SK-N-SH (cell line): ENCODE measurements at regions not wholly inside any gene's neighbourhood (a gene's known extent, or its start where the extent isn't known, plus 50 kb on each side); places are given as distances from the start of the nearest gene placed in this dataset.

Experiments
- CTCF ChIA-PET: fragments of 300-600, 350-600 bp; formaldehyde crosslinking; extraction: SDS; loops from one replicate; lab custom pipeline; 2021; lab: Yijun Ruan, JAX
- POLR2A ChIA-PET: fragments of 350-600 bp; sonication (Branson Sonifier 250); formaldehyde crosslinking; extraction: SDS; loops from one replicate; lab custom pipeline; 2020; ENCODE audit warnings: antibody characterized with exemption, inconsistent platforms; lab: Yijun Ruan, JAX
- DNase-seq: peaks from one replicate; pipeline ENCODE4 v3.0.0; 2012
- H2AFZ ChIP-seq: fragments of 200-600 bp; sonication (generic); 2 replicates; pipeline ENCODE4 v1.8.1; 2016; ENCODE audit warnings: antibody characterized with exemption, mild to moderate bottlenecking, low read depth
- H3F3A ChIP-seq: fragments of 200-600 bp; sonication (generic); replicated peaks from 2 replicates; pipeline ENCODE3; 2016; ENCODE audit warnings: antibody characterized with exemption, mild to moderate bottlenecking; ENCODE audit not compliant: insufficient read depth
- H3K27ac ChIP-seq, 2 experiments: fragments of 200-500 bp in 1 of 2; fragments of 200-600 bp in 1 of 2; sonication (Bioruptor generic) in 1 of 2; sonication (generic), shearing (Covaris generic) in 1 of 2; 2 replicates each; pipeline versions ENCODE4 v1.5.1 to v1.6.1; 2014 to 2016; ENCODE audit warnings: low read depth in 2 of 2, inconsistent platforms in 1 of 2, low read length in 1 of 2, mild to moderate bottlenecking in 1 of 2, mixed read lengths in 1 of 2
- H3K27me3 ChIP-seq: fragments of 200-600 bp; sonication (generic), shearing (Covaris generic); 2 replicates; pipeline ENCODE4 v1.6.1; 2016; ENCODE audit warnings: mixed run types; ENCODE audit not compliant: insufficient read depth
- H3K36me3 ChIP-seq, 2 experiments: fragments of 200-500 bp in 1 of 2; fragments of 200-600 bp in 1 of 2; sonication (Bioruptor generic) in 1 of 2; sonication (generic) in 1 of 2; replicated peaks in 1 of 2; 2 replicates each; pipeline versions ENCODE3 to v1.5.1; 2014 to 2016; ENCODE audit warnings: low read length in 1 of 2, mild to moderate bottlenecking in 1 of 2; ENCODE audit not compliant: insufficient read depth in 2 of 2, control insufficient read depth in 1 of 2
- H3K4me1 ChIP-seq, 2 experiments: fragments of 200-500 bp in 1 of 2; fragments of 200-600 bp in 1 of 2; sonication (Bioruptor generic) in 1 of 2; sonication (generic), shearing (Covaris generic) in 1 of 2; 2 replicates each; pipeline versions ENCODE4 v1.5.1 to v1.6.1; 2014 to 2016; ENCODE audit warnings: low read depth in 1 of 2, low read length in 1 of 2, mixed run types in 1 of 2; ENCODE audit not compliant: insufficient read depth in 2 of 2, control insufficient read depth in 1 of 2
- H3K4me2 ChIP-seq: fragments of 200-600 bp; sonication (generic), shearing (Covaris generic); 2 replicates; pipeline ENCODE4 v1.6.1; 2017; ENCODE audit warnings: mixed run types
- H3K4me3 ChIP-seq, 2 experiments: fragments of 200-500 bp in 1 of 2; fragments of 200-600 bp in 1 of 2; sonication (Bioruptor generic) in 1 of 2; sonication (generic), shearing (Covaris generic) in 1 of 2; 2 replicates each; pipeline versions ENCODE4 v1.5.1 to v1.8.1; 2014 to 2016; ENCODE audit warnings: low read depth in 2 of 2, inconsistent platforms in 1 of 2, low read length in 1 of 2, mild to moderate bottlenecking in 1 of 2, mixed read lengths in 1 of 2, moderate library complexity in 1 of 2
- H3K79me2 ChIP-seq: fragments of 200-600 bp; sonication (generic); 2 replicates; pipeline ENCODE4 v1.8.1; 2017; ENCODE audit warnings: mild to moderate bottlenecking; ENCODE audit not compliant: insufficient read depth
- H3K9ac ChIP-seq: fragments of 200-600 bp; sonication (generic); 2 replicates; pipeline ENCODE4 v1.6.1; 2017; ENCODE audit warnings: mixed run types
- H3K9me2 ChIP-seq: fragments of 200-600 bp; sonication (generic); 2 replicates; pipeline ENCODE4 v1.6.1; 2017; ENCODE audit warnings: mixed run types
- H3K9me3 ChIP-seq: fragments of 200-600 bp; sonication (generic); 2 replicates; pipeline ENCODE4 v1.6.1; 2017; ENCODE audit warnings: mixed run types, mild to moderate bottlenecking, moderate library complexity
- H4K20me1 ChIP-seq: fragments of 200-600 bp; sonication (generic); 2 replicates; pipeline ENCODE4 v1.6.1; 2017; ENCODE audit warnings: mild to moderate bottlenecking, mixed run types; ENCODE audit not compliant: insufficient read depth
- CHD2 ChIP-seq: fragments of 150-350 bp; IDR thresholded peaks from 2 replicates; pipeline ENCODE4 v1.6.1; 2018; ENCODE audit warnings: low read length; ENCODE audit not compliant: partially characterized antibody
- ELF1 ChIP-seq: IDR thresholded peaks from 2 replicates; pipeline ENCODE4 v1.4.0; 2012
- EP300 ChIP-seq, 2 experiments: IDR thresholded peaks; 2 replicates each; pipeline versions ENCODE4 v1.4.0 to v1.6.1; 2012; ENCODE audit warnings: borderline replicate concordance in 1 of 2, low read depth in 1 of 2, low read length in 1 of 2
- EZH2phosphoT487 ChIP-seq: fragments of 200-600 bp; sonication (generic); IDR thresholded peaks from 2 replicates; pipeline ENCODE4 v1.6.1; 2017; ENCODE audit warnings: low read depth, mixed run types, mild to moderate bottlenecking, antibody characterized with exemption, moderate library complexity, borderline replicate concordance
- FOSL2 ChIP-seq: IDR thresholded peaks from 2 replicates; pipeline ENCODE4 v1.4.0; 2012; ENCODE audit warnings: low read depth, mild to moderate bottlenecking, moderate library complexity, borderline replicate concordance
- FOXM1 ChIP-seq: IDR thresholded peaks from 2 replicates; pipeline ENCODE4 v1.4.0; 2012; ENCODE audit warnings: low read depth, mild to moderate bottlenecking
- GABPA ChIP-seq: IDR thresholded peaks from 2 replicates; pipeline ENCODE4 v1.4.0; 2012; ENCODE audit warnings: low read depth, mild to moderate bottlenecking
- MXI1 ChIP-seq: IDR thresholded peaks from 2 replicates; pipeline ENCODE4 v1.6.1; 2012; ENCODE audit warnings: mild to moderate bottlenecking, low read depth, low read length, improper control_type of control experiment
- POLR2AphosphoS5 ChIP-seq: IDR thresholded peaks from 2 replicates; pipeline ENCODE4 v1.6.1; 2012; ENCODE audit warnings: low read depth, low read length
- RAD21 ChIP-seq: IDR thresholded peaks from 2 replicates; pipeline ENCODE4 v1.6.1; 2012; ENCODE audit warnings: mild to moderate bottlenecking, low read length
- RFX5 ChIP-seq: IDR thresholded peaks from 2 replicates; pipeline ENCODE4 v1.6.1; 2012; ENCODE audit warnings: mild to moderate bottlenecking, improper control_type of control experiment, low read length
- RXRA ChIP-seq: IDR thresholded peaks from 2 replicates; pipeline ENCODE4 v1.4.0; 2012; ENCODE audit warnings: low read depth, mild to moderate bottlenecking, borderline replicate concordance
- SMC3 ChIP-seq: IDR thresholded peaks from 2 replicates; pipeline ENCODE4 v1.6.1; 2012; ENCODE audit warnings: low read depth, low read length, improper control_type of control experiment
- TEAD4 ChIP-seq: IDR thresholded peaks from 2 replicates; pipeline ENCODE4 v1.4.0; 2012; ENCODE audit warnings: mild to moderate bottlenecking, borderline replicate concordance; ENCODE audit not compliant: insufficient read depth
- USF1 ChIP-seq: IDR thresholded peaks from 2 replicates; pipeline ENCODE4 v1.4.0; 2012; ENCODE audit warnings: low read depth, borderline replicate concordance
- USF2 ChIP-seq: fragments of 150-350 bp; IDR thresholded peaks from 2 replicates; pipeline ENCODE4 v1.6.1; 2017; ENCODE audit warnings: antibody characterized with exemption, low read length, low read depth, borderline replicate concordance
- YY1 ChIP-seq: IDR thresholded peaks from 2 replicates; pipeline ENCODE4 v1.4.0; 2012; ENCODE audit warnings: low read depth, mild to moderate bottlenecking
- WGBS: methylation state at CpG from one replicate; pipeline ENCODE4 v1.1.6; 2017; ENCODE audit warnings: low lambda C conversion rate; 5-methylcytosine and 5-hydroxymethylcytosine counted together

- H3K27me3 ChIP-seq: no peaks in the 10 kb centered on the region
- ChIA-PET POLR2A (no interaction called here), CTCF (no interaction called here)
- H3K4me1 ChIP-seq: peaks cover 0 to 9% of the 10 kb centered on the region in 2 experiments; a peak in 2 of 4 replicates
- H3F3A ChIP-seq: no peaks in the 10 kb centered on the region
- no peaks in the 10 kb centered on the region for H4K20me1 ChIP-seq
- no peak overlapping the region for H3K27ac ChIP-seq
- no peak overlapping the region for H2AFZ ChIP-seq
- no peak overlapping the region for H3K4me2 ChIP-seq
- TF ChIP-seq POLR2AphosphoS5: no peak
- no peak for TF ChIP-seq RFX5
- no peak for TF ChIP-seq CHD2
- TF ChIP-seq USF2: no peak
- TF ChIP-seq RXRA: no peak
- H3K9ac ChIP-seq: no peak overlapping the region
- no peak overlapping the region for H3K4me3 ChIP-seq
- no peak for DNase-seq
- no peaks in the 10 kb centered on the region for H3K36me3 ChIP-seq
- no peaks in the 10 kb centered on the region for H3K9me2 ChIP-seq
- no peaks in the 10 kb centered on the region for H3K79me2 ChIP-seq
- H3K9me3 ChIP-seq: no peaks in the 10 kb centered on the region
- WGBS: 14% methylated on average over 2 of the region's 2 CpGs
Measured at GRCh38 chr11:79579063-79579462, 138.2 kb upstream of the TENM4 start.

GRCh38 chr11:79578116-79578515 is 137.3 kb upstream of the TENM4 start:
- CTCF ChIA-PET: interaction anchor here (1.3 to 1.8 kb wide), 2 partner anchors 9 to 15 kb away, joined by 4 to 5 read pairs; no protein-coding TSS in a partner anchor

GRCh38 chr11:79575701-79576100 is 134.9 kb upstream of the TENM4 start:
- H4K20me1 ChIP-seq: no peaks in the 10 kb centered on the region
- H3K4me3 ChIP-seq: no peak overlapping the region
- no peak overlapping the region for H3K4me2 ChIP-seq
- POLR2A ChIA-PET: no interaction called here
- H3K9ac ChIP-seq: no peak overlapping the region
- no peak overlapping the region for H2AFZ ChIP-seq
- no peak for DNase-seq
- H3K36me3 ChIP-seq: no peaks in the 10 kb centered on the region
- TF ChIP-seq TEAD4 (no peak), YY1 (no peak), RAD21 (no peak), USF1 (no peak), ELF1 (no peak), EP300 (IDR thresholded peaks at IDR 0.05; ENCODE audit: borderline replicate concordance in 1 of 2, low read depth in 1 of 2, low read length in 1 of 2) (no peak), MXI1 (no peak), FOXM1 (no peak), POLR2AphosphoS5 (no peak), FOSL2 (no peak), RXRA (no peak), SMC3 (no peak), RFX5 (no peak)
- no peaks in the 10 kb centered on the region for H3K27me3 ChIP-seq
- H3K9me2 ChIP-seq: no peaks in the 10 kb centered on the region
- CTCF ChIA-PET: no interaction called here
- H3K27ac ChIP-seq: no peak overlapping the region
- no peaks in the 10 kb centered on the region for H3K9me3 ChIP-seq
- no peaks in the 10 kb centered on the region for H3K79me2 ChIP-seq
- H3F3A ChIP-seq: no peaks in the 10 kb centered on the region
- WGBS: 10% methylated on average over 1 of the region's 1 CpG
- H3K4me1 ChIP-seq: peaks cover 0 to 9% of the 10 kb centered on the region in 2 experiments; a peak in 2 of 4 replicates

More at GRCh38 chr11:79578116-79578515, 137.3 kb upstream of the TENM4 start:
- H3K36me3 ChIP-seq: no peaks in the 10 kb centered on the region
- 20% methylated on average over 5 of the region's 5 CpGs for WGBS
- no peak overlapping the region for H3K4me3 ChIP-seq
- POLR2A ChIA-PET: no interaction called here
- no peaks in the 10 kb centered on the region for H4K20me1 ChIP-seq
- peak; percentile 44 for DNase-seq
- no peak overlapping the region for H3K9ac ChIP-seq
- no peaks in the 10 kb centered on the region for H3K9me2 ChIP-seq
- no peak overlapping the region for H3K4me2 ChIP-seq
- H3K9me3 ChIP-seq: no peaks in the 10 kb centered on the region
- peaks cover 0 to 9% of the 10 kb centered on the region in 2 experiments; a peak in 2 of 4 replicates for H3K4me1 ChIP-seq
- H3K27ac ChIP-seq: no peak overlapping the region
- no peak for TF ChIP-seq FOXM1
- no peak for TF ChIP-seq TEAD4
- TF ChIP-seq CHD2: no peak
- TF ChIP-seq EZH2phosphoT487: no peak
- no peak for TF ChIP-seq YY1
- no peak for TF ChIP-seq GABPA
- H3F3A ChIP-seq: no peaks in the 10 kb centered on the region
- no peak overlapping the region for H2AFZ ChIP-seq
- no peaks in the 10 kb centered on the region for H3K27me3 ChIP-seq
- H3K79me2 ChIP-seq: no peaks in the 10 kb centered on the region
